RWPE1 (cell line): ENCODE measurements at regions not wholly inside any gene's neighbourhood (a gene's known extent, or its start where the extent isn't known, plus 50 kb on each side); places are given as distances from the start of the nearest gene placed in this dataset.

Experiments used
- CTCF ChIA-PET: fragments of 350-600 bp; sonication (Branson Sonifier 250); formaldehyde crosslinking; extraction: SDS; loops from one replicate; lab custom pipeline; 2021; lab: Yijun Ruan, JAX
- POLR2A ChIA-PET: fragments of 400-600 bp; formaldehyde crosslinking; extraction: SDS; loops from one replicate; lab custom pipeline; 2020; ENCODE audit warnings: antibody characterized with exemption; ENCODE audit not compliant: low non-redundant PET; lab: Yijun Ruan, JAX
- DNase-seq: peaks from one replicate; pipeline ENCODE4 v3.0.0; 2012; ENCODE audit warnings: low spot score
- H3K27ac ChIP-seq: fragments of 450-650 bp; 2 replicates; pipeline ENCODE4 v1.5.1; 2017
- CTCF ChIP-seq: fragments of 450-650 bp; conservative IDR thresholded peaks from 2 replicates; pipeline ENCODE4 v1.5.1; 2017; ENCODE audit warnings: low read depth, mild to moderate bottlenecking

- no peak for TF ChIP-seq CTCF
- ChIA-PET CTCF (interaction anchor here (0.6 kb wide), 3 partner anchors 356 to 1540 kb away, joined by 3 to 4 read pairs (median 3); no protein-coding TSS in a partner anchor), POLR2A (no interaction called here)
- no peak overlapping the region for H3K27ac ChIP-seq
- DNase-seq = no peak
These were observed 484.0 kb upstream of the CTSO start for GRCh38 chr4:156437666-156438065.

GRCh38 chr4:156422576-156422975, 468.9 kb upstream of the CTSO start:
- ChIA-PET POLR2A (no interaction called here), CTCF (no interaction called here)
- no peak overlapping the region for H3K27ac ChIP-seq
- no peak for DNase-seq
- TF ChIP-seq CTCF = no peak

GRCh38 chr4:156420623-156421022, 467.0 kb upstream of the CTSO start:
- ChIA-PET CTCF (interaction anchor here (0.5 kb wide), 1 partner anchor 154 kb away, joined by 5 read pairs; no protein-coding TSS in a partner anchor), POLR2A (no interaction called here)
- no peak for TF ChIP-seq CTCF
- H3K27ac ChIP-seq = no peak overlapping the region
- no peak for DNase-seq

GRCh38 chr4:156419080-156419685, 465.5 kb upstream of the CTSO start:
- DNase-seq = no peak
- TF ChIP-seq CTCF = no peak
- no peak overlapping the region for H3K27ac ChIP-seq
- POLR2A ChIA-PET = no interaction called here
- CTCF ChIA-PET = no interaction called here

- TF ChIP-seq CTCF = no peak
- no peak overlapping the region for H3K27ac ChIP-seq
- CTCF ChIA-PET = no interaction called here
- POLR2A ChIA-PET = no interaction called here
- DNase-seq = no peak
These were observed 460.7 kb upstream of the CTSO start for GRCh38 chr4:156414406-156414805.

GRCh38 chr4:156413239-156414135, 459.8 kb upstream of the CTSO start:
- TF ChIP-seq CTCF = no peak
- H3K27ac ChIP-seq = no peak overlapping the region
- POLR2A ChIA-PET = no interaction called here
- no peak for DNase-seq
- CTCF ChIA-PET = no interaction called here
